ENCODE measurements at regions not wholly inside any gene's neighbourhood (a gene's known extent, or its start where the extent isn't known, plus 50 kb on each side); places are given as distances from the start of the nearest gene placed in this dataset.

DNA sequence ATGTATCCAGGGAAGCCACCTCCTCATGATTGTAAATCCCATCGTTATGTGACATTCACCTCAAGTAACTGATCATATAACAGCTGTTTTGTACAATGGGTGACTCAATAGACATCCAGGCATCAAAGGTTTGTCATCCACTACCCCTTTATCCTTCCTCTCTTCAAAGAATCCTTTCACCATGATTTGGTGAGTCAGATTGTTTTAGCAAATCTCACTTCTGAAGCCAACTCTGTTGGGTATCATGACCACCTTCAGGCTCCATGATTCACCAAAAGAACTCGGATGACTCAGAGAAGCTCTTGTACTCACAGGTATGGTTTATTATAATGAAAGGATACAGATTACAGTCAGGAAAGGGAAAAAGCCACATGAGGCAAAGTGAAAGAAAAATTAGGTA is 132.1 kb downstream of the PWWP3B start:
- dilution Hi-C loops (cut with MboI; ENCODE audit: extremely low pct_ligation_motif_present, low sequenced_read_pairs) = no loop called here
- H3K4me2 ChIP-seq (ENCODE audit: control insufficient read depth, extremely low read depth, insufficient read depth, low read depth, low read length) = peak overlapping the region; percentile 45
- peak overlapping the region; percentile 81 for H3K27ac ChIP-seq (ENCODE audit: control insufficient read depth, insufficient read depth, low read length)

DNA sequence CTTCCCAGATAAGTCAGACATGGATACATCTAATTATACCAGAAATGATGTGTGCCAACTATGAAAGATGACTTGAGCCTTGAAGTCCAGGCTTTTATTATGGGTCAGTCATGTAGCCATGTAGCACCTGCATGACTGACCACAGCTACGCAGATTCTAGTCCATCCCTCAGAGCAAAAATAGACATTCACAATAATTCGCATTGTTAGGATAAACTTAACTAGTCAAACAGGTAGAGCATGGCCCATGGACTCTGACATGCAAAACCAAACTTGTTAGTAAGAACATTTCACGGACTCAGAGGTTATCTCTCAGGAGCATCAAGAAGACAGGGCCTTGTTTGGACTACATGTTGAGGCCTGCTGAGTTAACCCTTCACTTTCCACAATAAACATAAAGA is 132.6 kb downstream of the PWWP3B start:
- DNase-seq (ENCODE audit: low read depth, low spot score) = no peak

More for the DNA sequence above, 132.1 kb downstream of the PWWP3B start:
- Histone ChIP-seq H3K36me3 (ENCODE audit: control insufficient read depth in 2 of 2, extremely low read depth in 1 of 2, insufficient read depth in 2 of 2, low read length in 2 of 2) (no peaks in the 10 kb centered on the region), H3K9me1 (ENCODE audit: control insufficient read depth, extremely low read depth, insufficient read depth, low read length) (no peaks in the 10 kb centered on the region), H3K27me3 (ENCODE audit: control insufficient read depth, extremely low read depth, insufficient read depth, low read length) (no peaks in the 10 kb centered on the region), H3K79me2 (ENCODE audit: control insufficient read depth, insufficient read depth, low read length) (no peaks in the 10 kb centered on the region), H3K4me3 (ENCODE audit: control insufficient read depth in 2 of 3, extremely low read depth in 1 of 3, insufficient read depth in 2 of 3, low read depth in 1 of 3, low read length in 3 of 3) (no peak overlapping the region), H4K20me1 (ENCODE audit: control insufficient read depth, extremely low read depth, insufficient read depth, low read length) (no peaks in the 10 kb centered on the region), H2AFZ (ENCODE audit: control insufficient read depth, low read length) (no peak overlapping the region), H3K9me3 (ENCODE audit: control insufficient read depth, low read depth, low read length) (no peaks in the 10 kb centered on the region), H3K9ac (ENCODE audit: control insufficient read depth, extremely low read depth, insufficient read depth, low read length) (peak overlapping the region; percentile 53), H3K4me1 (ENCODE audit: control insufficient read depth, extremely low read depth, insufficient read depth, low read length) (peaks cover 15% of the 10 kb centered on the region)
- peak; percentile 85 for DNase-seq (ENCODE audit: low read depth, low spot score)
- TF ChIP-seq EZH2 (IDR thresholded peaks at IDR 0.05; ENCODE audit: low read length) = no peak
- TF ChIP-seq, protein P1, sequence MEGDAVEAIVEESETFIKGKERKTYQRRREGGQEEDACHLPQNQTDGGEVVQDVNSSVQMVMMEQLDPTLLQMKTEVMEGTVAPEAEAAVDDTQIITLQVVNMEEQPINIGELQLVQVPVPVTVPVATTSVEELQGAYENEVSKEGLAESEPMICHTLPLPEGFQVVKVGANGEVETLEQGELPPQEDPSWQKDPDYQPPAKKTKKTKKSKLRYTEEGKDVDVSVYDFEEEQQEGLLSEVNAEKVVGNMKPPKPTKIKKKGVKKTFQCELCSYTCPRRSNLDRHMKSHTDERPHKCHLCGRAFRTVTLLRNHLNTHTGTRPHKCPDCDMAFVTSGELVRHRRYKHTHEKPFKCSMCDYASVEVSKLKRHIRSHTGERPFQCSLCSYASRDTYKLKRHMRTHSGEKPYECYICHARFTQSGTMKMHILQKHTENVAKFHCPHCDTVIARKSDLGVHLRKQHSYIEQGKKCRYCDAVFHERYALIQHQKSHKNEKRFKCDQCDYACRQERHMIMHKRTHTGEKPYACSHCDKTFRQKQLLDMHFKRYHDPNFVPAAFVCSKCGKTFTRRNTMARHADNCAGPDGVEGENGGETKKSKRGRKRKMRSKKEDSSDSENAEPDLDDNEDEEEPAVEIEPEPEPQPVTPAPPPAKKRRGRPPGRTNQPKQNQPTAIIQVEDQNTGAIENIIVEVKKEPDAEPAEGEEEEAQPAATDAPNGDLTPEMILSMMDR (optimal IDR thresholded peaks at IDR 0.05 in 1 of 3, IDR thresholded peaks at IDR 0.05 in 1 of 3, conservative IDR thresholded peaks at IDR 0.05 in 1 of 3; ENCODE audit: extremely low read depth in 1 of 3, insufficient read depth in 2 of 3, low read length in 3 of 3) = no peak
- FAIRE-seq = peak; percentile 57

DNA sequence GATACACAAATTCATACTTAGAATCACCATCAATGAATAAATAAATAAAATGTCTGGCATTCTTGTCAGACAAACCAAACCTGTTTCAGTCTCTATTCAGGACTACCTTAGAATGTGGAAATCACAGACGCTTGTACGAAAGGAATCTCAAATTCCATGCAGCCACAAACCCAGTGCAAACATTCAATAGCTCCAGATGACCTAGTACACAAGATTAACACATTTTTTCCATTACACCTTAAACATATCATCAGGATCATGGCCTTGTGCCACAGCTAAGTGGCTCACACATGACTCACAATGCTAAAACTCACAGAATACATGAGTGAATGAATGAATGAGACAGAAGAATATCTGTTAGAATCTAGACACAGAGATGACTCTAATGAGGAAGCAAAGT is 134.2 kb downstream of the PWWP3B start:
- Histone ChIP-seq H3K27me3 (ENCODE audit: control insufficient read depth, extremely low read depth, insufficient read depth, low read length) (no peaks in the 10 kb centered on the region), H2AFZ (ENCODE audit: control insufficient read depth, low read length) (no peak overlapping the region), H3K27ac (ENCODE audit: control insufficient read depth, insufficient read depth, low read length) (no peak overlapping the region), H3K4me2 (ENCODE audit: control insufficient read depth, extremely low read depth, insufficient read depth, low read depth, low read length) (no peak overlapping the region), H3K9me3 (ENCODE audit: control insufficient read depth, low read depth, low read length) (no peaks in the 10 kb centered on the region), H4K20me1 (ENCODE audit: control insufficient read depth, extremely low read depth, insufficient read depth, low read length) (no peaks in the 10 kb centered on the region), H3K36me3 (ENCODE audit: control insufficient read depth in 2 of 2, extremely low read depth in 1 of 2, insufficient read depth in 2 of 2, low read length in 2 of 2) (no peaks in the 10 kb centered on the region), H3K4me3 (ENCODE audit: control insufficient read depth in 2 of 3, extremely low read depth in 1 of 3, insufficient read depth in 2 of 3, low read depth in 1 of 3, low read length in 3 of 3) (no peak overlapping the region), H3K4me1 (ENCODE audit: control insufficient read depth, extremely low read depth, insufficient read depth, low read length) (peaks cover 15% of the 10 kb centered on the region), H3K79me2 (ENCODE audit: control insufficient read depth, insufficient read depth, low read length) (no peaks in the 10 kb centered on the region), H3K9ac (ENCODE audit: control insufficient read depth, extremely low read depth, insufficient read depth, low read length) (no peak overlapping the region), H3K9me1 (ENCODE audit: control insufficient read depth, extremely low read depth, insufficient read depth, low read length) (no peaks in the 10 kb centered on the region)
- FAIRE-seq (no peak), DNase-seq (ENCODE audit: low read depth, low spot score) (no peak)
- dilution Hi-C loops (cut with MboI; ENCODE audit: extremely low pct_ligation_motif_present, low sequenced_read_pairs) = no loop called here
- TF ChIP-seq, protein P1 (optimal IDR thresholded peaks at IDR 0.05 in 1 of 3, IDR thresholded peaks at IDR 0.05 in 1 of 3, conservative IDR thresholded peaks at IDR 0.05 in 1 of 3; ENCODE audit: extremely low read depth in 1 of 3, insufficient read depth in 2 of 3, low read length in 3 of 3) = no peak
- no peak for TF ChIP-seq EZH2 (IDR thresholded peaks at IDR 0.05; ENCODE audit: low read length)

More for the DNA sequence above, 132.6 kb downstream of the PWWP3B start:
- Histone ChIP-seq H3K9me3 (ENCODE audit: control insufficient read depth, low read depth, low read length) (no peaks in the 10 kb centered on the region), H3K4me1 (ENCODE audit: control insufficient read depth, extremely low read depth, insufficient read depth, low read length) (peaks cover 15% of the 10 kb centered on the region), H3K27me3 (ENCODE audit: control insufficient read depth, extremely low read depth, insufficient read depth, low read length) (no peaks in the 10 kb centered on the region), H3K27ac (ENCODE audit: control insufficient read depth, insufficient read depth, low read length) (peak overlapping the region; percentile 81), H3K4me2 (ENCODE audit: control insufficient read depth, extremely low read depth, insufficient read depth, low read depth, low read length) (peak overlapping the region; percentile 45), H3K36me3 (ENCODE audit: control insufficient read depth in 2 of 2, extremely low read depth in 1 of 2, insufficient read depth in 2 of 2, low read length in 2 of 2) (no peaks in the 10 kb centered on the region), H2AFZ (ENCODE audit: control insufficient read depth, low read length) (no peak overlapping the region), H4K20me1 (ENCODE audit: control insufficient read depth, extremely low read depth, insufficient read depth, low read length) (no peaks in the 10 kb centered on the region), H3K9me1 (ENCODE audit: control insufficient read depth, extremely low read depth, insufficient read depth, low read length) (no peaks in the 10 kb centered on the region), H3K4me3 (ENCODE audit: control insufficient read depth in 2 of 3, extremely low read depth in 1 of 3, insufficient read depth in 2 of 3, low read depth in 1 of 3, low read length in 3 of 3) (no peak overlapping the region), H3K79me2 (ENCODE audit: control insufficient read depth, insufficient read depth, low read length) (no peaks in the 10 kb centered on the region), H3K9ac (ENCODE audit: control insufficient read depth, extremely low read depth, insufficient read depth, low read length) (peak overlapping the region; percentile 53)
- FAIRE-seq = peak; percentile 49
- dilution Hi-C loops (cut with MboI; ENCODE audit: extremely low pct_ligation_motif_present, low sequenced_read_pairs) = no loop called here
- no peak for TF ChIP-seq EZH2 (IDR thresholded peaks at IDR 0.05; ENCODE audit: low read length)
